IMR-90 (cell line): ENCODE measurements at regions not wholly inside any gene's neighbourhood (a gene's known extent, or its start where the extent isn't known, plus 50 kb on each side); places are given as distances from the start of the nearest gene placed in this dataset.

Experiments
- ATAC-seq: fragments of 200-7000 bp; cut with Tn5 transposase; 2 replicates; pipeline ENCODE4 v1.9.1; 2020; ENCODE audit warnings: low read depth, mild to moderate bottlenecking, moderate library complexity
- BruUV-seq: library from RNA; stranded (reverse); fragments of 400-500 nt; replicated peaks from 2 replicates; lab custom pipeline; 2021; lab: Mats Ljungman, UMichigan
- CTCF ChIA-PET: fragments of 300-600 bp; formaldehyde crosslinking; extraction: SDS; loops from one replicate; lab custom pipeline; 2021; ENCODE audit warnings: antibody characterized with exemption; lab: Yijun Ruan, JAX
- POLR2A ChIA-PET: fragments of 300-600 bp; sonication (Branson Sonifier 250); formaldehyde crosslinking; loops from one replicate; lab custom pipeline; 2022; ENCODE audit warnings: antibody characterized with exemption; ENCODE audit not compliant: unreplicated experiment; lab: Charles Lee
- DNase-seq: peaks from one replicate; pipeline ENCODE4 v3.0.0; 2013
- H2AFZ ChIP-seq: replicated peaks from 2 replicates; pipeline ENCODE3; 2013; ENCODE audit warnings: low read length, mild to moderate bottlenecking; ENCODE audit not compliant: poor library complexity
- H2AK5ac ChIP-seq: 2 replicates; pipeline ENCODE4 v1.6.1; 2013; ENCODE audit warnings: low read depth, low read length, inconsistent platforms
- H2AK9ac ChIP-seq: replicated peaks from 2 replicates; pipeline ENCODE3; 2013; ENCODE audit warnings: mild to moderate bottlenecking, low read depth, low read length, moderate library complexity; ENCODE audit not compliant: poor library complexity
- H2BK120ac ChIP-seq: 2 replicates; pipeline ENCODE4 v1.6.1; 2013; ENCODE audit warnings: low read depth, low read length, inconsistent platforms
- H2BK15ac ChIP-seq: 3 replicates; pipeline ENCODE4 v1.6.1; 2013; ENCODE audit warnings: low read depth, low read length, inconsistent platforms
- H2BK20ac ChIP-seq: 2 replicates; pipeline ENCODE4 v1.6.1; 2013; ENCODE audit warnings: low read depth, mild to moderate bottlenecking, inconsistent platforms, low read length, moderate library complexity
- H2BK5ac ChIP-seq: 2 replicates; pipeline ENCODE4 v1.6.1; 2013; ENCODE audit warnings: mild to moderate bottlenecking, low read depth, low read length, inconsistent platforms; ENCODE audit not compliant: poor library complexity, severe bottlenecking
- H3K14ac ChIP-seq: replicated peaks from 2 replicates; pipeline ENCODE4 v1.6.1; 2013; ENCODE audit warnings: low read depth, low read length, inconsistent platforms
- H3K18ac ChIP-seq: 2 replicates; pipeline ENCODE4 v1.6.1; 2013; ENCODE audit warnings: low read depth, low read length, control low read depth
- H3K23ac ChIP-seq: 2 replicates; pipeline ENCODE4 v1.6.1; 2013; ENCODE audit warnings: low read depth, low read length, inconsistent platforms
- H3K27ac ChIP-seq: 2 replicates; pipeline ENCODE4 v1.5.1; 2013; ENCODE audit warnings: mild to moderate bottlenecking, control low read depth, low read length; ENCODE audit not compliant: insufficient read depth
- H3K27me3 ChIP-seq: 2 replicates; pipeline ENCODE4 v1.6.1; 2013; ENCODE audit warnings: low read length; ENCODE audit not compliant: control insufficient read depth, insufficient read depth
- H3K36me3 ChIP-seq: 2 replicates; pipeline ENCODE4 v1.6.1; 2013; ENCODE audit warnings: low read length, mixed read lengths; ENCODE audit not compliant: control insufficient read depth, insufficient read depth
- H3K4ac ChIP-seq: 2 replicates; pipeline ENCODE4 v1.6.1; 2013; ENCODE audit warnings: low read depth, low read length, inconsistent platforms
- H3K4me1 ChIP-seq: 2 replicates; pipeline ENCODE4 v1.6.1; 2013; ENCODE audit warnings: low read length, mixed read lengths; ENCODE audit not compliant: control insufficient read depth, insufficient read depth
- H3K4me2 ChIP-seq: 2 replicates; pipeline ENCODE4 v1.6.1; 2013; ENCODE audit warnings: low read depth, mild to moderate bottlenecking, control low read depth, low read length, moderate library complexity
- H3K4me3 ChIP-seq: 2 replicates; pipeline ENCODE4 v1.5.1; 2013; ENCODE audit warnings: low read depth, mild to moderate bottlenecking, control low read depth, low read length, moderate library complexity; ENCODE audit not compliant: insufficient read depth
- H3K56ac ChIP-seq: 2 replicates; pipeline ENCODE4 v1.6.1; 2013; ENCODE audit warnings: low read length, inconsistent platforms; ENCODE audit not compliant: insufficient read depth; ENCODE audit errors: extremely low read depth
- H3K79me1 ChIP-seq, 2 experiments: 2 replicates each; pipeline ENCODE4 v1.6.1; 2013; ENCODE audit warnings: low read length in 2 of 2, inconsistent platforms in 1 of 2, low read depth in 1 of 2
- H3K9ac ChIP-seq: 2 replicates; pipeline ENCODE4 v1.6.1; 2013; ENCODE audit warnings: low read depth, low read length, control low read depth
- H3K9me1 ChIP-seq: 2 replicates; pipeline ENCODE4 v1.6.1; 2013; ENCODE audit warnings: low read length, inconsistent platforms; ENCODE audit not compliant: insufficient read depth
- H3K9me3 ChIP-seq: 2 replicates; pipeline ENCODE4 v1.6.1; 2013; ENCODE audit warnings: low read length; ENCODE audit not compliant: control insufficient read depth, insufficient read depth
- H4K20me1 ChIP-seq: 2 replicates; pipeline ENCODE4 v1.6.1; 2013; ENCODE audit warnings: low read length, inconsistent platforms; ENCODE audit not compliant: insufficient read depth
- H4K5ac ChIP-seq: 2 replicates; pipeline ENCODE4 v1.6.1; 2013; ENCODE audit warnings: mild to moderate bottlenecking, low read depth, low read length, control low read depth
- H4K8ac ChIP-seq, 2 experiments: 2 replicates each; pipeline ENCODE4 v1.6.1; 2013; ENCODE audit warnings: low read depth in 2 of 2, low read length in 2 of 2, control low read depth in 1 of 2, inconsistent platforms in 1 of 2
- H4K91ac ChIP-seq: 2 replicates; pipeline ENCODE4 v1.6.1; 2013; ENCODE audit warnings: low read depth, low read length, inconsistent platforms; ENCODE audit not compliant: insufficient read depth
- BHLHE40 ChIP-seq: fragments of 150-350 bp; IDR thresholded peaks from 2 replicates; pipeline ENCODE4 v1.6.1; 2016; ENCODE audit warnings: mild to moderate bottlenecking, low read depth, low read length
- CEBPB ChIP-seq: IDR thresholded peaks from 2 replicates; pipeline ENCODE4 v1.6.1; 2012; ENCODE audit warnings: low read depth, low read length, improper control_type of control experiment
- CHD1 ChIP-seq: IDR thresholded peaks from 2 replicates; pipeline ENCODE4 v1.6.1; 2012; ENCODE audit warnings: low read depth, low read length, improper control_type of control experiment
- ELK1 ChIP-seq: fragments of 150-350 bp; IDR thresholded peaks from 2 replicates; pipeline ENCODE4 v1.6.1; 2016; ENCODE audit warnings: low read depth, mild to moderate bottlenecking, low read length, moderate library complexity, borderline replicate concordance
- MAZ ChIP-seq: IDR thresholded peaks from 2 replicates; pipeline ENCODE4 v1.6.1; 2012; ENCODE audit warnings: low read depth, mild to moderate bottlenecking, low read length, improper control_type of control experiment, moderate library complexity, borderline replicate concordance
- RAD21 ChIP-seq: IDR thresholded peaks from 2 replicates; pipeline ENCODE4 v1.6.1; 2012; ENCODE audit warnings: low read length, improper control_type of control experiment
- RCOR1 ChIP-seq: IDR thresholded peaks from 2 replicates; pipeline ENCODE4 v1.6.1; 2012; ENCODE audit warnings: mild to moderate bottlenecking, low read length, improper control_type of control experiment; ENCODE audit not compliant: insufficient replicate concordance
- USF2 ChIP-seq: fragments of 150-350 bp; IDR thresholded peaks from 2 replicates; pipeline ENCODE4 v1.6.1; 2017; ENCODE audit warnings: mild to moderate bottlenecking, antibody characterized with exemption, low read length, low read depth
- WGBS, 2 experiments: methylation state at CpG; one replicate each; pipeline versions ENCODE4 v1.1.5 to v1.1.7; 2013; ENCODE audit warnings: missing lambda C conversion rate in 2 of 2; ENCODE audit not compliant: insufficient read length in 1 of 2; ENCODE audit errors: extremely low coverage in 2 of 2; 5-methylcytosine and 5-hydroxymethylcytosine counted together
- dilution Hi-C: fragments of 300-500 bp; cut with HindIII; formaldehyde crosslinking; loops from one replicate; pipeline ENCODE4 v1.14.3; 2018; ENCODE audit warnings: low sequenced_read_pairs; ENCODE audit not compliant: unreplicated experiment
- in situ Hi-C: fragments of 300-500 bp; cut with MboI; formaldehyde crosslinking; loops from 3 replicates; pipeline ENCODE4 v1.14.3; 2019; ENCODE audit warnings: low sequenced_read_pairs, inconsistent platforms, mixed read lengths
- intact Hi-C: fragments of 100-400 bp; cut with micrococcal nuclease; formaldehyde crosslinking; loops from 2 replicates; pipeline ENCODE4 v1.10.0; 2022

GRCh38 chr11:8832571-8833260 lies 78.3 kb upstream of the AKIP1 start (continued):
- TF ChIP-seq USF2, result no peak

GRCh38 chr11:8833568-8834315 lies 77.2 kb upstream of the AKIP1 start:
- Histone ChIP-seq H3K9me3 (no peaks in the 10 kb centered on the region), H3K14ac (peak overlapping the region; percentile 38), H3K27ac (peak overlapping the region; percentile 48; the same call in 1 of the 2 replicates), H3K4ac (peak overlapping the region; percentile 52; the same call in 1 of the 2 replicates), H2BK15ac (peak overlapping the region; percentile 28; the same call in 1 of the 3 replicates), H3K56ac (peak overlapping the region; percentile 6; the same call in 1 of the 2 replicates), H3K9ac (no peak overlapping the region), H3K27me3 (no peaks in the 10 kb centered on the region), H2AFZ (no peak overlapping the region), H3K79me1 (peaks cover 12 to 84% of the 10 kb centered on the region in 2 experiments), H2BK20ac (peak overlapping the region; percentile 50), H3K36me3 (peaks cover 24% of the 10 kb centered on the region), H3K23ac (peak overlapping the region; percentile 46; the same call in 1 of the 2 replicates), H3K18ac (peak overlapping the region; percentile 75), H2AK9ac (no peak overlapping the region), H3K9me1 (peaks cover 41% of the 10 kb centered on the region), H3K4me1 (peaks cover 35% of the 10 kb centered on the region), H3K4me2 (peak overlapping the region; percentile 8), H2AK5ac (peak overlapping the region; percentile 44), H4K20me1 (0 out of 2 replicates have a peak, but pooled peaks cover 3% of the 10 kb centered on the region), H3K4me3 (no peak overlapping the region), H4K5ac (peak overlapping the region; percentile 56), H4K91ac (peak overlapping the region; percentile 20), H4K8ac (peak overlapping the region in 1 of 2 experiments; percentile 28; a peak in 2 of 4 replicates), H2BK120ac (peak overlapping the region; percentile 61), H2BK5ac (peak overlapping the region; percentile 96)
- BruUV-seq, result no TSS peak
- WGBS, 2 experiments, result no CpG with 5 or more reads among the region's 4 CpGs
- POLR2A ChIA-PET, result interaction anchor here (0.9 kb wide), 1 partner anchor 38 kb away, joined by 3 read pairs; no protein-coding TSS in a partner anchor
- CTCF ChIA-PET, result interaction anchor here (0.8 to 1.5 kb wide), 3 partner anchors 24 to 126 kb away, joined by 3 to 7 read pairs (median 3); a partner anchor contains a TSS
- in situ Hi-C loops, result no loop called here
- intact Hi-C loops, result loop anchor here (5.0 kb wide), 1 partner anchor 304 kb away; no protein-coding TSS in a partner anchor
- no peak for ATAC-seq
- dilution Hi-C loops, result no loop called here
- peak; percentile 74 for DNase-seq
- TF ChIP-seq CEBPB (peak; percentile 76), BHLHE40 (no peak), RCOR1 (no peak), MAZ (no peak), CHD1 (no peak), RAD21 (no peak), USF2 (no peak), ELK1 (no peak)
